Type B pancreatic cell (in vitro differentiated cells): ENCODE measurements at regions not wholly inside any gene's neighbourhood (a gene's known extent, or its start where the extent isn't known, plus 50 kb on each side); places are given as distances from the start of the nearest gene placed in this dataset.

Source experiments
- DNase-seq: peaks from one replicate; pipeline ENCODE4 v3.0.0; 2021; ENCODE audit warnings: mixed read lengths; ENCODE audit not compliant: unreplicated experiment; ENCODE audit errors: extremely low spot score
- H3K27ac Mint-ChIP-seq: 2 replicates; pipeline ENCODE4 v1.8.0; 2021; ENCODE audit warnings: mild to moderate bottlenecking, mixed read lengths
- H3K27me3 Mint-ChIP-seq: 2 replicates; pipeline ENCODE4 v1.8.0; 2021; ENCODE audit warnings: mixed read lengths
- H3K36me3 Mint-ChIP-seq: 2 replicates; pipeline ENCODE4 v1.8.0; 2021; ENCODE audit warnings: mixed read lengths
- H3K4me1 Mint-ChIP-seq: one replicate; pipeline ENCODE4 v1.8.0; 2021; ENCODE audit warnings: mixed read lengths; ENCODE audit not compliant: unreplicated experiment
- H3K4me3 Mint-ChIP-seq: 2 replicates; pipeline ENCODE4 v1.8.0; 2021; ENCODE audit warnings: mild to moderate bottlenecking, mixed read lengths
- H3K9me3 Mint-ChIP-seq: 2 replicates; pipeline ENCODE4 v1.8.0; 2021; ENCODE audit warnings: mixed read lengths
- CTCF ChIP-seq: fragments of 200-600 bp; sonication (generic); conservative IDR thresholded peaks from 2 replicates; pipeline ENCODE4 v1.5.0; 2021; ENCODE audit warnings: antibody characterized with exemption, mild to moderate bottlenecking

- TF ChIP-seq CTCF, result no peak
- Mint-ChIP-seq H3K4me1 (peaks cover 8% of the 10 kb centered on the region), H3K36me3 (no peaks in the 10 kb centered on the region), H3K4me3 (no peak overlapping the region), H3K27ac (no peak overlapping the region), H3K27me3 (no peaks in the 10 kb centered on the region), H3K9me3 (peaks cover 7% of the 10 kb centered on the region)
- DNase-seq, result no peak
Observed at GRCh38 chr2:150729495-150729955, 242.1 kb upstream of the RND3 start.

- Mint-ChIP-seq H3K4me1 (peaks cover 8% of the 10 kb centered on the region), H3K27me3 (no peaks in the 10 kb centered on the region), H3K4me3 (no peak overlapping the region), H3K27ac (no peak overlapping the region), H3K36me3 (no peaks in the 10 kb centered on the region), H3K9me3 (no peaks in the 10 kb centered on the region)
- DNase-seq, result no peak
- TF ChIP-seq CTCF, result no peak
Observed at GRCh38 chr2:150718280-150718679, 230.8 kb upstream of the RND3 start.

GRCh38 chr2:150716186-150716585, 228.7 kb upstream of the RND3 start:
- no peak for TF ChIP-seq CTCF
- Mint-ChIP-seq H3K9me3 (peaks cover 5% of the 10 kb centered on the region), H3K27me3 (no peaks in the 10 kb centered on the region), H3K4me1 (no peaks in the 10 kb centered on the region), H3K4me3 (no peak overlapping the region), H3K36me3 (no peaks in the 10 kb centered on the region), H3K27ac (no peak overlapping the region)
- DNase-seq, result no peak

- Mint-ChIP-seq H3K4me3 (no peak overlapping the region), H3K27me3 (no peaks in the 10 kb centered on the region), H3K27ac (no peak overlapping the region), H3K9me3 (peaks cover 5% of the 10 kb centered on the region), H3K4me1 (no peaks in the 10 kb centered on the region), H3K36me3 (no peaks in the 10 kb centered on the region)
- no peak for DNase-seq
- no peak for TF ChIP-seq CTCF
Observed at GRCh38 chr2:150715501-150715900, 228.0 kb upstream of the RND3 start.

GRCh38 chr2:150710916-150711315, 223.4 kb upstream of the RND3 start:
- Mint-ChIP-seq H3K27ac (no peak overlapping the region), H3K4me3 (no peak overlapping the region), H3K36me3 (no peaks in the 10 kb centered on the region), H3K27me3 (no peaks in the 10 kb centered on the region), H3K4me1 (peaks cover 9% of the 10 kb centered on the region), H3K9me3 (peaks cover 5% of the 10 kb centered on the region)
- DNase-seq, result no peak
- TF ChIP-seq CTCF, result no peak

GRCh38 chr2:150710041-150710440, 222.6 kb upstream of the RND3 start:
- H3K27ac Mint-ChIP-seq, result no peak overlapping the region
- no peak for TF ChIP-seq CTCF
- no peaks in the 10 kb centered on the region for H3K27me3 Mint-ChIP-seq
- DNase-seq, result no peak
- no peak overlapping the region for H3K4me3 Mint-ChIP-seq
- H3K9me3 Mint-ChIP-seq, result peaks cover 5% of the 10 kb centered on the region
- peaks cover 12% of the 10 kb centered on the region for H3K4me1 Mint-ChIP-seq
- H3K36me3 Mint-ChIP-seq, result no peaks in the 10 kb centered on the region
